ENCODE measurements at regions not wholly inside any gene's neighbourhood (a gene's known extent, or its start where the extent isn't known, plus 50 kb on each side); places are given as distances from the start of the nearest gene placed in this dataset.

GRCh38 chr2:134170700-134171099 is 83.2 kb upstream of the MGAT5 start:
- no peaks in the 10 kb centered on the region for H3K27me3 ChIP-seq
- H3K9me3 ChIP-seq, result no peaks in the 10 kb centered on the region
- intact Hi-C loops (cut with DNase I), result no loop called here
- WGBS, result 82% methylated on average over 3 of the region's 3 CpGs
- no peak for TF ChIP-seq POLR2AphosphoS5 (IDR thresholded peaks at IDR 0.05)
- TF ChIP-seq POLR2A (IDR thresholded peaks at IDR 0.05; ENCODE audit: low read depth), result no peak
- no peak for TF ChIP-seq CTCF (IDR thresholded peaks at IDR 0.05)
- TF ChIP-seq EP300 (IDR thresholded peaks at IDR 0.05), result no peak
- DNase-seq (ENCODE audit: extremely low spot score), result no peak
- no peak overlapping the region for H3K4me3 ChIP-seq
- H3K36me3 ChIP-seq, result no peaks in the 10 kb centered on the region
- peaks cover 20 to 54% (median 36%) of the 10 kb centered on the region in 4 donors for H3K4me1 ChIP-seq
- H3K27ac ChIP-seq (replicated peaks in 1 of 4), result no peak overlapping the region

DNA sequence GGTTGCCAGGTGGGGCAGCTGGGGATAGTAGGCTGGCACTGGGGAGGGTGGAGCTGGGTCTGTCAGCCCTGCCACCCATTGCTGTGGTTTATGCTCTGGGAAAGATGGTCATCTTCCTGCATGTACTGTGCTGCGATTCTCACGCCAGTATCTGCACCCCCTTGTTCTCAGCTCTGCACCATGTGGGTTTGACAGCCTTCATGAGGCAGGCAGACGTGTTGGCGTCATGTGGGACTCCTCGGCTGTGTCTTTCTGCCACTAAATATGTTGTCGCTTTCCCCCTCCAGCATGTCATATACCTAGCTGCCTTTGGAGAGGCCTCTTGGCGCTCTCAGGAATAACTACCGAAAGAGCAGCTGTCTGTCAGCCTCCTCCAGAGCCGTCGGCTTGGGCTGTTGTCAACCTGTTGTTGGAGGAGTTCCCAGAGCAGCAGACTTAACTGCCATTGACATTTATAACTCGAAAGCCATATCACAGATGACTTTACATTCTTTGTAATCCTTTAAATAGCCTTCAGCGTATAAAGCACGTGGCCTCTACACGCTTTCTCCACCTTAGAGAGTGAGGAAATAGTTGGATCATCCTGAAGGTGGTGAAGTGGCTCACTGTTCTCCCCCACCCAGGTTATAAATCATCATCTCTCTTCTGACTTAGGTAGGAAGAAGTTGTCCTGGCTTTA is 80.4 kb upstream of the MGAT5 start:
- Histone ChIP-seq H3K36me3 (no peaks in the 10 kb centered on the region), H3K27me3 (no peaks in the 10 kb centered on the region), H3K27ac (replicated peaks in 1 of 4) (no peak overlapping the region), H3K9me3 (no peaks in the 10 kb centered on the region), H3K4me1 (peaks cover 41 to 59% (median 48%) of the 10 kb centered on the region in 4 donors), H3K4me3 (no peak overlapping the region)
- no peak for DNase-seq (ENCODE audit: extremely low spot score)
- intact Hi-C loops (cut with DNase I), result no loop called here
- TF ChIP-seq POLR2A (IDR thresholded peaks at IDR 0.05; ENCODE audit: low read depth), result no peak
- no peak for TF ChIP-seq EP300 (IDR thresholded peaks at IDR 0.05)
- WGBS, result 71% methylated on average over 14 of the region's 14 CpGs

DNA sequence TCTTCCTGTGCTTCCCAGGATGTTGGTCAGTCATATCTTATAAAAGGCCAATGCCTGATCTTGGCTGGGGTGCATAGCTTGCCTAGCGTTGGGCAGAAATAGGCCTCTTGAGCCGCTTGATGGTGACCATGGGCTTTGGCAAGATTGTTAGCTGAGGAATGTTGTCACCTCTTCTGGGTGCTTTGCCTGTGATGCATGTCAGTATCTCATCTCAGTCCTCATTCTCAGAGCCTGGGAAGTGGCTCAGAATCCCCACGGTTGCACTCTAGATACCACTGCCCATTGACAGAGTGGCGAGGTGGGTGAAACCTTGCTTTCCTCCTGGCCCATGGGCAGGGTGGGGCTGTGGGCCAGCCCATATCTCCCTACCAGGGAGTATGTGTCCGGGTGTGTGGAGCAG is 79.2 kb upstream of the MGAT5 start:
- TF ChIP-seq POLR2A (IDR thresholded peaks at IDR 0.05; ENCODE audit: low read depth), result no peak
- no peak for TF ChIP-seq EP300 (IDR thresholded peaks at IDR 0.05)
- TF ChIP-seq CTCF (IDR thresholded peaks at IDR 0.05), result no peak
- no peak for TF ChIP-seq POLR2AphosphoS5 (IDR thresholded peaks at IDR 0.05)
- 94% methylated on average over 5 of the region's 5 CpGs for WGBS
- H3K36me3 ChIP-seq, result no peaks in the 10 kb centered on the region
- intact Hi-C loops (cut with DNase I), result no loop called here
- no peaks in the 10 kb centered on the region for H3K27me3 ChIP-seq
- H3K9me3 ChIP-seq, result no peaks in the 10 kb centered on the region
- DNase-seq (ENCODE audit: extremely low spot score), result no peak
- H3K27ac ChIP-seq (replicated peaks in 1 of 4), result no peak overlapping the region
- no peak overlapping the region for H3K4me3 ChIP-seq
- peaks cover 46 to 63% (median 49%) of the 10 kb centered on the region in 4 donors for H3K4me1 ChIP-seq

- intact Hi-C loops (cut with DNase I), result no loop called here
- no peak for DNase-seq (ENCODE audit: extremely low spot score)
- WGBS, result 69% methylated on average over 1 of the region's 1 CpG
- no peaks in the 10 kb centered on the region for H3K9me3 ChIP-seq
- H3K4me1 ChIP-seq, result peaks cover 37 to 68% (median 43%) of the 10 kb centered on the region in 4 donors
- no peaks in the 10 kb centered on the region for H3K36me3 ChIP-seq
- TF ChIP-seq CTCF (IDR thresholded peaks at IDR 0.05) (no peak), POLR2A (IDR thresholded peaks at IDR 0.05; ENCODE audit: low read depth) (no peak), POLR2AphosphoS5 (IDR thresholded peaks at IDR 0.05) (no peak), EP300 (IDR thresholded peaks at IDR 0.05) (no peak)
- H3K4me3 ChIP-seq, result no peak overlapping the region
- H3K27ac ChIP-seq (replicated peaks in 1 of 4), result no peak overlapping the region
- no peaks in the 10 kb centered on the region for H3K27me3 ChIP-seq
Measured at GRCh38 chr2:134175834-134176233, 78.0 kb upstream of the MGAT5 start.

DNA sequence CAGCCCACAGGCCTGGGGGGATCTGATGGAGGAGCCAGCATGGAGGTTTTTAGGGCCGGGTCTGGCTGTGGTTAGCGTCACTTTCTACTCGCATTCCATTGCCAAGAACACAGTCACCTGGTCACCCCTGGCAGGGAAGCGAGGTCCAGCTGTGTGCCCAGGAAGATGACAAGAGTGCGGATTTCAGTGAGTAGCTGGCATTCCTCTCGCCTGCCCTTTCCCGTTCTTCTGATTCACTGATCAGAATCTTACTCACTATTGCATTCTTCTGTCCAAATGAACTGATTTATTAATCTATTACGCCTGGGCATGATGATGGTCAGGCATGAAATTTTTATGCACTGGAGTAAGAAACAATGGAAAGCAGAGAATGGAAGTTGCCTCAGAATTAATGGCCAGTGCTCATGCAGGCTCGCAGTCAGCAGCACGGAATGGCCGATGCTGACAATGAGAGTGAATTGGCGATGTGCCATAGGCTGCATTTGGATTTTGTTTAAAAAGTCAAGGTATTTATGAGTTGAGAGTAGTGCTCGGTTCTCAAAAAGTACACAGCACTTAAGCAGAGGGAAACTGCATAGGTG is 76.4 kb upstream of the MGAT5 start:
- Histone ChIP-seq H3K36me3 (no peaks in the 10 kb centered on the region), H3K9me3 (no peaks in the 10 kb centered on the region), H3K4me1 (peaks cover 29 to 54% (median 36%) of the 10 kb centered on the region in 4 donors), H3K4me3 (no peak overlapping the region), H3K27ac (replicated peaks in 1 of 4) (no peak overlapping the region), H3K27me3 (no peaks in the 10 kb centered on the region)
- TF ChIP-seq CTCF (IDR thresholded peaks at IDR 0.05) (no peak), EP300 (IDR thresholded peaks at IDR 0.05) (no peak), POLR2AphosphoS5 (IDR thresholded peaks at IDR 0.05) (no peak), POLR2A (IDR thresholded peaks at IDR 0.05; ENCODE audit: low read depth) (no peak)
- 62% methylated on average over 13 of the region's 13 CpGs for WGBS
- no peak for DNase-seq (ENCODE audit: extremely low spot score)
- intact Hi-C loops (cut with DNase I), result no loop called here

Data from esophagus muscularis mucosa (tissue), 4 donors.